ENCODE measurements at regions not wholly inside any gene's neighbourhood (a gene's known extent, or its start where the extent isn't known, plus 50 kb on each side); places are given as distances from the start of the nearest gene placed in this dataset.

GRCh38 chr6:133591275-133591674, 297.6 kb upstream of the TCF21 start:
- intact Hi-C loops (cut with micrococcal nuclease; ENCODE audit: unreplicated experiment), result no loop called here
- peaks cover 87% of the 10 kb centered on the region for H3K27me3 ChIP-seq (replicated peaks; ENCODE audit: insufficient read depth, low read depth, low read length, poor library complexity)
- H3K27ac ChIP-seq (ENCODE audit: low read depth, low read length, poor library complexity, severe bottlenecking), result no peak overlapping the region
- BruUV-seq (replicated peaks), result no TSS peak
- no peaks in the 10 kb centered on the region for H3K9me3 ChIP-seq (ENCODE audit: low read depth, low read length, poor library complexity, severe bottlenecking)
- no peak overlapping the region for H3K4me3 ChIP-seq (ENCODE audit: low read depth, low read length, poor library complexity, severe bottlenecking)
- POLR2A ChIA-PET (ENCODE audit: low non-redundant PET), result no interaction called here
- no peaks in the 10 kb centered on the region for H3K36me3 ChIP-seq (ENCODE audit: insufficient read depth, low read length, poor library complexity, severe bottlenecking)
- no peak for TF ChIP-seq EZH2 (IDR thresholded peaks at IDR 0.05; ENCODE audit: borderline replicate concordance, low read depth, low read length, poor library complexity, severe bottlenecking)
- TF ChIP-seq CTCF (conservative IDR thresholded peaks at IDR 0.05; ENCODE audit: low read depth, low read length), result no peak
- no peak for DNase-seq (ENCODE audit: low spot score)
- CTCF ChIA-PET, result no interaction called here
- H3K4me1 ChIP-seq (ENCODE audit: insufficient read depth, low read length, poor library complexity, severe bottlenecking), result no peaks in the 10 kb centered on the region

- BruUV-seq (replicated peaks), result no TSS peak
Observed at GRCh38 chr6:133594652-133595110, 294.2 kb upstream of the TCF21 start.

GRCh38 chr6:133595111-133595761, 293.7 kb upstream of the TCF21 start:
- intact Hi-C loops (cut with micrococcal nuclease; ENCODE audit: unreplicated experiment), result no loop called here

More at GRCh38 chr6:133594652-133595110, 294.2 kb upstream of the TCF21 start:
- TF ChIP-seq EZH2 (IDR thresholded peaks at IDR 0.05; ENCODE audit: borderline replicate concordance, low read depth, low read length, poor library complexity, severe bottlenecking) (no peak), CTCF (conservative IDR thresholded peaks at IDR 0.05; ENCODE audit: low read depth, low read length) (no peak)
- ChIA-PET CTCF (no interaction called here), POLR2A (ENCODE audit: low non-redundant PET) (no interaction called here)
- H3K27me3 ChIP-seq (replicated peaks; ENCODE audit: insufficient read depth, low read depth, low read length, poor library complexity), result peaks cover 91% of the 10 kb centered on the region
- H3K36me3 ChIP-seq (ENCODE audit: insufficient read depth, low read length, poor library complexity, severe bottlenecking), result no peaks in the 10 kb centered on the region
- H3K4me3 ChIP-seq (ENCODE audit: low read depth, low read length, poor library complexity, severe bottlenecking), result no peak overlapping the region
- no peaks in the 10 kb centered on the region for H3K9me3 ChIP-seq (ENCODE audit: low read depth, low read length, poor library complexity, severe bottlenecking)
- intact Hi-C loops (cut with micrococcal nuclease; ENCODE audit: unreplicated experiment), result no loop called here
- no peak for DNase-seq (ENCODE audit: low spot score)
- H3K4me1 ChIP-seq (ENCODE audit: insufficient read depth, low read length, poor library complexity, severe bottlenecking), result no peaks in the 10 kb centered on the region
- H3K27ac ChIP-seq (ENCODE audit: low read depth, low read length, poor library complexity, severe bottlenecking), result no peak overlapping the region

More at GRCh38 chr6:133595111-133595761, 293.7 kb upstream of the TCF21 start:
- Histone ChIP-seq H3K27me3 (replicated peaks; ENCODE audit: insufficient read depth, low read depth, low read length, poor library complexity) (peaks cover 88% of the 10 kb centered on the region), H3K27ac (ENCODE audit: low read depth, low read length, poor library complexity, severe bottlenecking) (no peak overlapping the region), H3K4me3 (ENCODE audit: low read depth, low read length, poor library complexity, severe bottlenecking) (no peak overlapping the region), H3K36me3 (ENCODE audit: insufficient read depth, low read length, poor library complexity, severe bottlenecking) (no peaks in the 10 kb centered on the region), H3K9me3 (ENCODE audit: low read depth, low read length, poor library complexity, severe bottlenecking) (no peaks in the 10 kb centered on the region), H3K4me1 (ENCODE audit: insufficient read depth, low read length, poor library complexity, severe bottlenecking) (no peaks in the 10 kb centered on the region)
- CTCF ChIA-PET, result no interaction called here
- POLR2A ChIA-PET (ENCODE audit: low non-redundant PET), result no interaction called here
- no peak for DNase-seq (ENCODE audit: low spot score)
- TF ChIP-seq CTCF (conservative IDR thresholded peaks at IDR 0.05; ENCODE audit: low read depth, low read length) (no peak), EZH2 (IDR thresholded peaks at IDR 0.05; ENCODE audit: borderline replicate concordance, low read depth, low read length, poor library complexity, severe bottlenecking) (no peak)
- no TSS peak for BruUV-seq (replicated peaks)
